ENCODE measurements at regions not wholly inside any gene's neighbourhood (a gene's known extent, or its start where the extent isn't known, plus 50 kb on each side); places are given as distances from the start of the nearest gene placed in this dataset.
"Not testable (repeated sequence)": the region's sequence is repeated elsewhere in the genome, so short reads cannot be mapped to it uniquely, and the experiment has no call there.

GRCh38 chr5:105218018-105218417 is 1655.4 kb upstream of the NUDT12 start:
- DNase-seq (ENCODE audit: low read depth in 2 of 2) = no peak

GRCh38 chr5:105213078-105213477 is 1650.5 kb upstream of the NUDT12 start:
- no peak for DNase-seq (ENCODE audit: low read depth in 2 of 2)

- no peak for DNase-seq (ENCODE audit: low read depth in 2 of 2)
These were observed 1644.5 kb upstream of the NUDT12 start for GRCh38 chr5:105207066-105207465.

GRCh38 chr5:105197531-105197930 is 1634.9 kb upstream of the NUDT12 start:
- no peak for DNase-seq (ENCODE audit: low read depth in 2 of 2)

GRCh38 chr5:105195765-105196164 is 1633.2 kb upstream of the NUDT12 start:
- DNase-seq (ENCODE audit: low read depth in 2 of 2) = no peak

- no peak for DNase-seq (ENCODE audit: low read depth in 2 of 2)
These were observed 1610.3 kb upstream of the NUDT12 start for GRCh38 chr5:105172918-105173317.

GRCh38 chr5:105168806-105169205 is 1606.2 kb upstream of the NUDT12 start:
- DNase-seq (ENCODE audit: low read depth in 2 of 2) = no peak

GRCh38 chr5:105167092-105167491 is 1604.5 kb upstream of the NUDT12 start:
- DNase-seq (ENCODE audit: low read depth in 2 of 2) = no peak

GRCh38 chr5:105163547-105163946 is 1601.0 kb upstream of the NUDT12 start:
- DNase-seq (ENCODE audit: low read depth in 2 of 2) = no peak

GRCh38 chr5:105162557-105162956 is 1600.0 kb upstream of the NUDT12 start:
- DNase-seq (ENCODE audit: low read depth in 2 of 2) = not testable (repeated sequence)

- DNase-seq (ENCODE audit: low read depth in 2 of 2) = no peak
These were observed 1595.9 kb upstream of the NUDT12 start for GRCh38 chr5:105158526-105158925.

- DNase-seq (ENCODE audit: low read depth in 2 of 2) = no peak
These were observed 1587.7 kb upstream of the NUDT12 start for GRCh38 chr5:105150323-105150722.

- DNase-seq (ENCODE audit: low read depth in 2 of 2) = no peak
These were observed 1584.3 kb upstream of the NUDT12 start for GRCh38 chr5:105146867-105147266.

- no peak for DNase-seq (ENCODE audit: low read depth in 2 of 2)
These were observed 1582.6 kb upstream of the NUDT12 start for GRCh38 chr5:105145152-105145551.

- DNase-seq (ENCODE audit: low read depth in 2 of 2) = no peak
These were observed 1571.7 kb upstream of the NUDT12 start for GRCh38 chr5:105134328-105134727.

- DNase-seq (ENCODE audit: low read depth in 2 of 2) = no peak
These were observed 1570.5 kb upstream of the NUDT12 start for GRCh38 chr5:105133087-105133486.

GRCh38 chr5:105132581-105132980 is 1570.0 kb upstream of the NUDT12 start:
- DNase-seq (ENCODE audit: low read depth in 2 of 2) = no peak

- no peak for DNase-seq (ENCODE audit: low read depth in 2 of 2)
These were observed 1568.5 kb upstream of the NUDT12 start for GRCh38 chr5:105131045-105131444.

- DNase-seq (ENCODE audit: low read depth in 2 of 2) = no peak
These were observed 1539.0 kb upstream of the NUDT12 start for GRCh38 chr5:105101577-105101976.

- DNase-seq (ENCODE audit: low read depth in 2 of 2) = no peak
These were observed 1526.4 kb upstream of the NUDT12 start for GRCh38 chr5:105088961-105089360.

GRCh38 chr5:105088102-105088501 is 1525.5 kb upstream of the NUDT12 start:
- DNase-seq (ENCODE audit: low read depth in 2 of 2) = no peak

GRCh38 chr5:105057893-105058292 is 1495.3 kb upstream of the NUDT12 start:
- no peak for DNase-seq (ENCODE audit: low read depth in 2 of 2)

- no peak for DNase-seq (ENCODE audit: low read depth in 2 of 2)
These were observed 1494.4 kb upstream of the NUDT12 start for GRCh38 chr5:105057001-105057436.

- no peak for DNase-seq (ENCODE audit: low read depth in 2 of 2)
These were observed 1491.8 kb upstream of the NUDT12 start for GRCh38 chr5:105054406-105054805.

GRCh38 chr5:105042623-105043022 is 1480.0 kb upstream of the NUDT12 start:
- DNase-seq (ENCODE audit: low read depth in 2 of 2) = no peak

All from stimulated activated CD4-positive, alpha-beta T cell treated with anti-CD3 and anti-CD28 coated beads, Interleukin-4, amount 100 ng/mL, for 48 hours (primary cell).